K562 (cell line): ENCODE measurements at regions not wholly inside any gene's neighbourhood (a gene's known extent, or its start where the extent isn't known, plus 50 kb on each side); places are given as distances from the start of the nearest gene placed in this dataset.
A peak's percentile ranks its signal among the peaks of the same experiment; 100 is the strongest.

ENCODE experiments used
- ATAC-seq: fragments of 200-7000 bp; cut with Tn5 transposase; 3 replicates; pipeline ENCODE4 v1.9.1; 2020; ENCODE audit warnings: moderate library complexity
- BruUV-seq: library from RNA; stranded (reverse); fragments of 400-500 nt; replicated peaks from 2 replicates; lab custom pipeline; 2021; lab: Mats Ljungman, UMichigan
- CTCF ChIA-PET: fragments of 300-600 bp; formaldehyde crosslinking; extraction: SDS; loops from one replicate; lab custom pipeline; 2021; ENCODE audit warnings: low intra/inter-chr PET ratio; lab: Yijun Ruan, JAX
- POLR2A ChIA-PET: fragments of 300-600, 350-650 bp; sonication (Branson Sonifier 250); formaldehyde crosslinking; extraction: SDS; loops from one replicate; lab custom pipeline; 2021; ENCODE audit warnings: antibody characterized with exemption, inconsistent platforms; lab: Yijun Ruan, JAX
- DNase-seq, 4 experiments: peaks; one replicate each; pipeline versions ENCODE4 v3.0.0 to v3.0.0-alpha.2; 2011 to 2018; ENCODE audit warnings: low spot score in 3 of 4, mixed read lengths in 3 of 4; ENCODE audit errors: extremely low read depth in 1 of 4
- FAIRE-seq: peaks from 2 replicates; lab custom pipeline; 2011; peaks lifted over from hg19 to GRCh38; lab: Jason Lieb, UNC
- H2AFZ ChIP-seq: 2 replicates; pipeline ENCODE4 v1.6.0; 2011; ENCODE audit warnings: low read depth, low read length, control low read depth, inconsistent platforms
- H3K27ac ChIP-seq: fragments of 200-600 bp; 3 replicates; pipeline ENCODE4 v1.8.0; 2011; ENCODE audit warnings: low read depth, mild to moderate bottlenecking, control low read depth, inconsistent platforms, low read length, moderate library complexity, mixed read lengths; ENCODE audit errors: extremely low read depth
- H3K27me3 ChIP-seq, 2 experiments: fragments of 300-600 bp in 1 of 2; 2 replicates in 1 of 2; 3 replicates in 1 of 2; pipeline versions ENCODE4 v1.6.0 to v1.8.0; 2011; ENCODE audit warnings: inconsistent platforms in 2 of 2, low read length in 2 of 2, mild to moderate bottlenecking in 1 of 2, mixed read lengths in 1 of 2, moderate library complexity in 1 of 2; ENCODE audit not compliant: control insufficient read depth in 2 of 2, insufficient read depth in 2 of 2
- H3K36me3 ChIP-seq: fragments of 300-600 bp; 3 replicates; pipeline ENCODE4 v1.8.0; 2011; ENCODE audit warnings: mild to moderate bottlenecking, low read length, inconsistent platforms; ENCODE audit not compliant: control insufficient read depth, insufficient read depth
- H3K4me1 ChIP-seq, 2 experiments: fragments of 200-600 bp in 1 of 2; replicated peaks in 1 of 2; 2 replicates in 1 of 2; 3 replicates in 1 of 2; pipeline versions ENCODE4 v1.5.1 to v1.8.0; 2011; ENCODE audit warnings: inconsistent platforms in 2 of 2, low read length in 2 of 2, mild to moderate bottlenecking in 1 of 2, mixed read lengths in 1 of 2, moderate library complexity in 1 of 2; ENCODE audit not compliant: control insufficient read depth in 2 of 2, insufficient read depth in 2 of 2
- H3K4me2 ChIP-seq: 2 replicates; pipeline ENCODE4 v1.6.1; 2011; ENCODE audit warnings: low read length, control low read depth, inconsistent platforms, mixed read lengths; ENCODE audit not compliant: insufficient read depth
- H3K4me3 ChIP-seq: fragments of 200-600 bp; sonication (generic), shearing (Covaris generic); 2 replicates; pipeline ENCODE4 v1.5.1; 2016; ENCODE audit warnings: control low read depth, inconsistent platforms
- H3K79me2 ChIP-seq: fragments of 200-600 bp; 3 replicates; pipeline ENCODE4 v1.8.0; 2011; ENCODE audit warnings: low read length, inconsistent platforms; ENCODE audit not compliant: control insufficient read depth, insufficient read depth
- H3K9ac ChIP-seq, 2 experiments: 2 replicates each; pipeline versions ENCODE4 v1.6.0 to v1.6.1; 2011; ENCODE audit warnings: low read depth in 2 of 2, low read length in 2 of 2, control low read depth in 1 of 2, inconsistent platforms in 1 of 2, mild to moderate bottlenecking in 1 of 2, mixed read lengths in 1 of 2; ENCODE audit not compliant: insufficient read depth in 1 of 2
- H3K9me1 ChIP-seq: one replicate; pipeline ENCODE4 v1.6.0; 2011; ENCODE audit warnings: inconsistent platforms, mild to moderate bottlenecking, low read length, moderate library complexity; ENCODE audit not compliant: control insufficient read depth, insufficient read depth
- H3K9me3 ChIP-seq: replicated peaks from 2 replicates; pipeline ENCODE4 v1.5.1; 2011; ENCODE audit warnings: low read depth, low read length, inconsistent platforms; ENCODE audit not compliant: control insufficient read depth, insufficient read depth
- H4K20me1 ChIP-seq: replicated peaks from 2 replicates; pipeline ENCODE4 v1.6.1; 2011; ENCODE audit warnings: low read length, inconsistent platforms, mixed read lengths; ENCODE audit not compliant: control insufficient read depth, insufficient read depth
- E2F3 ChIP-seq: fragments of 250-450 bp; sonication (Bioruptor Pico); IDR thresholded peaks from 2 replicates; pipeline ENCODE4 v1.4.0; 2020; ENCODE audit warnings: mild to moderate bottlenecking
- ESRRB ChIP-seq: fragments of 250-450 bp; sonication (Bioruptor Pico); IDR thresholded peaks from 2 replicates; pipeline ENCODE4 v1.5.0; 2020; ENCODE audit warnings: mild to moderate bottlenecking, moderate library complexity, borderline replicate concordance
- FOSL1 ChIP-seq: fragments of 200-800 bp; sonication (Bioruptor generic); conservative IDR thresholded peaks from 2 replicates; pipeline ENCODE4 v1.6.1; 2016; ENCODE audit warnings: missing genetic modification characterization, missing compliant biosample characterization
- GABPB2 ChIP-seq: fragments of 250-450 bp; sonication (Bioruptor Pico); conservative IDR thresholded peaks from 2 replicates; pipeline ENCODE4 v1.5.1; 2021; ENCODE audit warnings: mild to moderate bottlenecking
- NFRKB ChIP-seq: fragments of 450-650 bp; IDR thresholded peaks from 2 replicates; pipeline ENCODE4 v1.6.1; 2016; ENCODE audit warnings: low read depth
- TBP ChIP-seq: optimal IDR thresholded peaks from 2 replicates; pipeline ENCODE3; 2011; ENCODE audit warnings: low read depth, low read length, improper control_type of control experiment
- ZNF175 ChIP-seq: fragments of 200-800 bp; sonication (Bioruptor generic); IDR thresholded peaks from 2 replicates; pipeline ENCODE4 v1.6.1; 2016; ENCODE audit warnings: low read depth, mild to moderate bottlenecking, missing genetic modification characterization, missing compliant biosample characterization
- ZNF699 ChIP-seq: fragments of 250-450 bp; sonication (Bioruptor Pico); IDR thresholded peaks from 2 replicates; pipeline ENCODE4 v1.8.0; 2021; ENCODE audit warnings: mild to moderate bottlenecking, moderate library complexity; ENCODE audit not compliant: insufficient replicate concordance
- WGBS: fragments of 100-300 bp; shearing (Covaris generic); methylation state at CpG from one replicate; pipeline ENCODE4 v1.1.6; 2016; ENCODE audit warnings: low coverage, mixed read lengths; ENCODE audit not compliant: insufficient coverage; ENCODE audit errors: missing lambda C conversion rate; 5-methylcytosine and 5-hydroxymethylcytosine counted together
- in situ Hi-C: fragments of 300-500 bp; cut with MboI; formaldehyde crosslinking; loops from 4 replicates; pipeline ENCODE4 v1.15.0; 2018; ENCODE audit warnings: inconsistent platforms, mixed read lengths
- intact Hi-C: fragments of 100-400 bp; cut with micrococcal nuclease; formaldehyde crosslinking; loops from 2 replicates; pipeline ENCODE4 v1.14.2; 2022

DNA sequence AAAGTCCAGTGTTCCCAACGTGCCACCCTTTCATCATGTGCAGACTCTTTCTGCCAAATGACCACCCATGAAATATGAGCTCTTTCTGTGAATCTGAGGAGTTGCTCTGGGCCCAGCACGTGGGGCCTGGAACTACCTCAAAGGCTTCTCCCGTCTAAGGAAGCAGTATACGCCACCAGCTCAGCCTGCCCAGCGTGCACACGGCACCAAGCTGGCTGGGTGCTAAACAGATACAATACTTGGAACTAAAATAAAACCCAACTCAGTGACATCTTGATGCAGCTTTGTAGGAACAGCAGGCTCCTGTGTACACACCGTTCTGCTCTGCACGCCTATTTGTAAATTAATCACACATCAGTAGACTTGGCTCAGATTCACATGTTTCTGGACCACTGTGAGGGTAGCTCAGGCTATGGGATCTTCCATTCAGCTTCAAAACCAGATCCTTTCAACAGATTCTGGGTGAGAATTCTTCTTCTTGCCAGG, 74.8 kb downstream of the ARL6IP4 start:
- CTCF ChIA-PET, result no interaction called here
- DNase-seq, result no peak
- Histone ChIP-seq H3K9ac (peak overlapping the region in 1 of 2 experiments; percentile 15; a peak in 1 of 4 replicates), H4K20me1 (no peaks in the 10 kb centered on the region; the same call in 1 of the 2 replicates), H3K4me2 (no peak overlapping the region), H3K9me3 (no peaks in the 10 kb centered on the region), H3K4me3 (no peak overlapping the region), H3K9me1 (no peaks in the 10 kb centered on the region), H3K4me1 (peaks cover 10 to 11% of the 10 kb centered on the region in 2 experiments; a peak in 2 of 5 replicates), H3K79me2 (no peaks in the 10 kb centered on the region), H3K27me3 (no peaks in the 10 kb centered on the region), H3K36me3 (no peaks in the 10 kb centered on the region), H3K27ac (no peak overlapping the region), H2AFZ (no peak overlapping the region)
- WGBS, result 58% methylated on average over 8 of the region's 8 CpGs
- ATAC-seq, result no peak
- TF ChIP-seq TBP, result no peak
- TF ChIP-seq ZNF175 (CRISPR knock-in tag), result no peak
- TF ChIP-seq NFRKB, result no peak
- no peak for TF ChIP-seq E2F3
- no peak for TF ChIP-seq FOSL1 (tag)
- no peak for TF ChIP-seq ESRRB (CRISPR knock-in tag)
- TF ChIP-seq GABPB2 (CRISPR knock-in tag), result no peak
- TF ChIP-seq ZNF699, result no peak
- in situ Hi-C loops, result no loop called here
- FAIRE-seq, result no peak
- intact Hi-C loops, result no loop called here
- BruUV-seq, result no TSS peak
- POLR2A ChIA-PET, result interaction anchor here (0.9 to 1.4 kb wide), 3 partner anchors 9 to 11 kb away, joined by 3 to 4 read pairs (median 4); no protein-coding TSS in a partner anchor
